22Rv1 (cell line): ENCODE measurements at regions not wholly inside any gene's neighbourhood (a gene's known extent, or its start where the extent isn't known, plus 50 kb on each side); places are given as distances from the start of the nearest gene placed in this dataset.

Experiments used
- ZFX ChIP-seq: fragments of 450-650 bp; IDR thresholded peaks from 2 replicates; pipeline ENCODE4 v1.6.1; 2017; ENCODE audit warnings: antibody characterized with exemption, borderline replicate concordance
- TF ChIP-seq, protein P1 (sequence below): fragments of 450-650 bp; IDR thresholded peaks from 2 replicates; pipeline ENCODE4 v1.5.1; 2017; ENCODE audit warnings: mild to moderate bottlenecking

DNA sequence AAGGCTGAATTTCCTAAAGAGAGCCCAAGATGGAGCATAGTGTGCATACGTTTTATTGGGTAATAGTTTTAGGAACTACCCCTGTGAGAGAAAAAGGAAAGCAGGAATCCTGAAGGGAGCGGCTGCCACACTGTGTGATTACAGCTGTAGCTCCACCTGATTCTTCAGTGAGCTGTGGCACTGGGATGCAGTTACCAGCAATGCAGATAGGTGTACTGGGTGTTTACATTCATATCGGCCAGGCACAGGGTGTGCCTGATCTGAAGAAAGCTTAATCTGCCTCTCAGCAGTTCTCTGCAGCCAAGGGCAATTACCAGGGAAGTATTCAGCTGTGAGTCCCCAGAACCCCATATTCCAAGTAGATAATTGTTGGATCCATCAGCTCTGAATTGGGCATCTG, 1541.8 kb downstream of the EFNB2 start:
- TF ChIP-seq, protein P1, sequence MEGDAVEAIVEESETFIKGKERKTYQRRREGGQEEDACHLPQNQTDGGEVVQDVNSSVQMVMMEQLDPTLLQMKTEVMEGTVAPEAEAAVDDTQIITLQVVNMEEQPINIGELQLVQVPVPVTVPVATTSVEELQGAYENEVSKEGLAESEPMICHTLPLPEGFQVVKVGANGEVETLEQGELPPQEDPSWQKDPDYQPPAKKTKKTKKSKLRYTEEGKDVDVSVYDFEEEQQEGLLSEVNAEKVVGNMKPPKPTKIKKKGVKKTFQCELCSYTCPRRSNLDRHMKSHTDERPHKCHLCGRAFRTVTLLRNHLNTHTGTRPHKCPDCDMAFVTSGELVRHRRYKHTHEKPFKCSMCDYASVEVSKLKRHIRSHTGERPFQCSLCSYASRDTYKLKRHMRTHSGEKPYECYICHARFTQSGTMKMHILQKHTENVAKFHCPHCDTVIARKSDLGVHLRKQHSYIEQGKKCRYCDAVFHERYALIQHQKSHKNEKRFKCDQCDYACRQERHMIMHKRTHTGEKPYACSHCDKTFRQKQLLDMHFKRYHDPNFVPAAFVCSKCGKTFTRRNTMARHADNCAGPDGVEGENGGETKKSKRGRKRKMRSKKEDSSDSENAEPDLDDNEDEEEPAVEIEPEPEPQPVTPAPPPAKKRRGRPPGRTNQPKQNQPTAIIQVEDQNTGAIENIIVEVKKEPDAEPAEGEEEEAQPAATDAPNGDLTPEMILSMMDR, result no peak
- TF ChIP-seq ZFX, result no peak
